BLaER1 (cell line): ENCODE measurements at regions not wholly inside any gene's neighbourhood (a gene's known extent, or its start where the extent isn't known, plus 50 kb on each side); places are given as distances from the start of the nearest gene placed in this dataset.

Experiments used
- H3K27ac ChIP-seq: shearing (Covaris generic); formaldehyde crosslinking; 2 replicates; pipeline ENCODE4 v1.8.1; 2022
- H3K27me3 ChIP-seq: shearing (Covaris generic); formaldehyde crosslinking; 2 replicates; pipeline ENCODE4 v1.8.1; 2022
- H3K36me3 ChIP-seq: shearing (Covaris generic); formaldehyde crosslinking; 2 replicates; pipeline ENCODE4 v1.8.1; 2022
- H3K4me1 ChIP-seq: shearing (Covaris generic); formaldehyde crosslinking; 2 replicates; pipeline ENCODE4 v1.8.1; 2022
- H3K4me2 ChIP-seq: shearing (Covaris generic); formaldehyde crosslinking; 2 replicates; pipeline ENCODE4 v1.8.1; 2022
- H3K4me3 ChIP-seq: shearing (Covaris generic); formaldehyde crosslinking; 2 replicates; pipeline ENCODE4 v1.8.1; 2022
- H3K9ac ChIP-seq: shearing (Covaris generic); formaldehyde crosslinking; 2 replicates; pipeline ENCODE4 v1.8.1; 2022
- H3K9me3 ChIP-seq: shearing (Covaris generic); formaldehyde crosslinking; 2 replicates; pipeline ENCODE4 v1.8.1; 2022
- H4K20me1 ChIP-seq: shearing (Covaris generic); formaldehyde crosslinking; 2 replicates; pipeline ENCODE4 v1.8.1; 2022
- Cebpa-rat ChIP-seq: shearing (Covaris generic); IDR thresholded peaks from 2 replicates; pipeline ENCODE4 v1.8.1; 2022

- no peaks in the 10 kb centered on the region for H3K4me1 ChIP-seq
- no peak overlapping the region for H3K4me2 ChIP-seq
- no peaks in the 10 kb centered on the region for H3K27me3 ChIP-seq
- no peak overlapping the region for H3K27ac ChIP-seq
- no peaks in the 10 kb centered on the region for H3K9me3 ChIP-seq
- no peak overlapping the region for H3K9ac ChIP-seq
- TF ChIP-seq Cebpa-rat, result no peak
- H3K4me3 ChIP-seq, result no peak overlapping the region
- H4K20me1 ChIP-seq, result no peaks in the 10 kb centered on the region
- H3K36me3 ChIP-seq, result no peaks in the 10 kb centered on the region
Measured at GRCh38 chr2:176388861-176389260, 119.6 kb downstream of the MTX2 start.

GRCh38 chr2:176390276-176391147 lies 121.3 kb downstream of the MTX2 start:
- H3K4me3 ChIP-seq, result no peak overlapping the region
- no peaks in the 10 kb centered on the region for H3K4me1 ChIP-seq
- no peak overlapping the region for H3K4me2 ChIP-seq
- H3K27ac ChIP-seq, result no peak overlapping the region
- no peaks in the 10 kb centered on the region for H3K9me3 ChIP-seq
- no peak overlapping the region for H3K9ac ChIP-seq
- no peaks in the 10 kb centered on the region for H4K20me1 ChIP-seq
- TF ChIP-seq Cebpa-rat, result no peak
- no peaks in the 10 kb centered on the region for H3K27me3 ChIP-seq
- no peaks in the 10 kb centered on the region for H3K36me3 ChIP-seq

- Histone ChIP-seq H3K4me2 (no peak overlapping the region), H3K9me3 (no peaks in the 10 kb centered on the region), H3K27me3 (no peaks in the 10 kb centered on the region), H3K27ac (no peak overlapping the region), H3K4me1 (no peaks in the 10 kb centered on the region), H3K4me3 (no peak overlapping the region), H4K20me1 (no peaks in the 10 kb centered on the region), H3K9ac (no peak overlapping the region), H3K36me3 (no peaks in the 10 kb centered on the region)
- no peak for TF ChIP-seq Cebpa-rat
Measured at GRCh38 chr2:176391148-176391419, 121.8 kb downstream of the MTX2 start.

GRCh38 chr2:176392249-176392648 lies 123.0 kb downstream of the MTX2 start:
- no peaks in the 10 kb centered on the region for H3K4me1 ChIP-seq
- no peak overlapping the region for H3K4me2 ChIP-seq
- H3K9ac ChIP-seq, result no peak overlapping the region
- no peaks in the 10 kb centered on the region for H3K36me3 ChIP-seq
- H4K20me1 ChIP-seq, result no peaks in the 10 kb centered on the region
- no peak overlapping the region for H3K27ac ChIP-seq
- no peak for TF ChIP-seq Cebpa-rat
- no peaks in the 10 kb centered on the region for H3K27me3 ChIP-seq
- no peaks in the 10 kb centered on the region for H3K9me3 ChIP-seq
- no peak overlapping the region for H3K4me3 ChIP-seq

GRCh38 chr2:176392744-176393414 lies 123.6 kb downstream of the MTX2 start:
- H3K27me3 ChIP-seq, result no peaks in the 10 kb centered on the region
- TF ChIP-seq Cebpa-rat, result no peak
- no peak overlapping the region for H3K9ac ChIP-seq
- no peak overlapping the region for H3K4me3 ChIP-seq
- H3K9me3 ChIP-seq, result no peaks in the 10 kb centered on the region
- no peak overlapping the region for H3K27ac ChIP-seq
- H4K20me1 ChIP-seq, result no peaks in the 10 kb centered on the region
- no peak overlapping the region for H3K4me2 ChIP-seq
- no peaks in the 10 kb centered on the region for H3K4me1 ChIP-seq
- H3K36me3 ChIP-seq, result no peaks in the 10 kb centered on the region

- H3K27ac ChIP-seq, result no peak overlapping the region
- no peak overlapping the region for H3K9ac ChIP-seq
- no peak overlapping the region for H3K4me3 ChIP-seq
- no peak overlapping the region for H3K4me2 ChIP-seq
- no peaks in the 10 kb centered on the region for H3K36me3 ChIP-seq
- TF ChIP-seq Cebpa-rat, result no peak
- H3K9me3 ChIP-seq, result no peaks in the 10 kb centered on the region
- no peaks in the 10 kb centered on the region for H3K27me3 ChIP-seq
- no peaks in the 10 kb centered on the region for H3K4me1 ChIP-seq
- H4K20me1 ChIP-seq, result no peaks in the 10 kb centered on the region
Measured at GRCh38 chr2:176395273-176395854, 126.1 kb downstream of the MTX2 start.

- Histone ChIP-seq H3K27me3 (no peaks in the 10 kb centered on the region), H3K36me3 (no peaks in the 10 kb centered on the region), H3K4me2 (no peak overlapping the region), H3K27ac (no peak overlapping the region), H3K9ac (no peak overlapping the region), H3K4me3 (no peak overlapping the region), H3K4me1 (no peaks in the 10 kb centered on the region), H4K20me1 (no peaks in the 10 kb centered on the region), H3K9me3 (no peaks in the 10 kb centered on the region)
- TF ChIP-seq Cebpa-rat, result no peak
Measured at GRCh38 chr2:176398243-176399073, 129.2 kb downstream of the MTX2 start.

GRCh38 chr2:176399074-176399598 lies 129.9 kb downstream of the MTX2 start:
- no peak for TF ChIP-seq Cebpa-rat
- H3K36me3 ChIP-seq, result no peaks in the 10 kb centered on the region
- H3K4me2 ChIP-seq, result no peak overlapping the region
- no peaks in the 10 kb centered on the region for H4K20me1 ChIP-seq
- no peak overlapping the region for H3K27ac ChIP-seq
- H3K4me1 ChIP-seq, result no peaks in the 10 kb centered on the region
- no peak overlapping the region for H3K4me3 ChIP-seq
- no peaks in the 10 kb centered on the region for H3K9me3 ChIP-seq
- H3K27me3 ChIP-seq, result no peaks in the 10 kb centered on the region
- H3K9ac ChIP-seq, result no peak overlapping the region

GRCh38 chr2:176405477-176405876 lies 136.2 kb downstream of the MTX2 start:
- Histone ChIP-seq H3K36me3 (no peaks in the 10 kb centered on the region), H4K20me1 (no peaks in the 10 kb centered on the region), H3K27me3 (no peaks in the 10 kb centered on the region), H3K4me1 (no peaks in the 10 kb centered on the region), H3K27ac (no peak overlapping the region), H3K9ac (no peak overlapping the region), H3K4me2 (no peak overlapping the region), H3K9me3 (no peaks in the 10 kb centered on the region), H3K4me3 (no peak overlapping the region)
- no peak for TF ChIP-seq Cebpa-rat
